ENCODE measurements at regions not wholly inside any gene's neighbourhood (a gene's known extent, or its start where the extent isn't known, plus 50 kb on each side); places are given as distances from the start of the nearest gene placed in this dataset.

- H3K4me2 ChIP-seq (ENCODE audit: low read length), result no peak overlapping the region
- no peaks in the 10 kb centered on the region for H3K36me3 Mint-ChIP-seq (ENCODE audit: low read depth, unreplicated experiment)
- no peak overlapping the region for H3K27ac Mint-ChIP-seq (ENCODE audit: unreplicated experiment)
- no peaks in the 10 kb centered on the region for H3K36me3 ChIP-seq (ENCODE audit: insufficient read depth, low read length)
- no peak overlapping the region for H3K4me3 ChIP-seq (ENCODE audit: insufficient read depth, low read depth, low read length)
- DNase-seq (ENCODE audit: low read depth), result peak; percentile 9
- H3K27me3 Mint-ChIP-seq (ENCODE audit: low read depth, unreplicated experiment), result peaks cover 2% of the 10 kb centered on the region
- H2AFZ ChIP-seq (ENCODE audit: low read depth, low read length), result no peak overlapping the region
- H3K9me3 Mint-ChIP-seq (ENCODE audit: unreplicated experiment), result no peaks in the 10 kb centered on the region
- FAIRE-seq, result no peak
- H3K27ac ChIP-seq (ENCODE audit: low read depth, low read length), result no peak overlapping the region
- TF ChIP-seq EZH2 (IDR thresholded peaks at IDR 0.05; ENCODE audit: insufficient read depth, low read length) (no peak), CTCF (IDR thresholded peaks at IDR 0.05; ENCODE audit: insufficient read depth, low read depth, low read length) (no peak)
- no peaks in the 10 kb centered on the region for H3K9me3 ChIP-seq (ENCODE audit: insufficient read depth, low read depth, low read length)
- no peaks in the 10 kb centered on the region for H3K4me1 ChIP-seq (ENCODE audit: insufficient read depth, low read length)
- H4K20me1 ChIP-seq (ENCODE audit: insufficient read depth, low read length), result no peaks in the 10 kb centered on the region
- H3K4me1 Mint-ChIP-seq (ENCODE audit: low read depth, unreplicated experiment), result peaks cover 4% of the 10 kb centered on the region
- H3K79me2 ChIP-seq (ENCODE audit: insufficient read depth, low read length), result no peaks in the 10 kb centered on the region
- H3K4me3 Mint-ChIP-seq (ENCODE audit: unreplicated experiment), result no peak overlapping the region
- no peak overlapping the region for H3K9ac ChIP-seq (ENCODE audit: low read length)
- H3K27me3 ChIP-seq (ENCODE audit: insufficient read depth, low read length), result no peaks in the 10 kb centered on the region
These were observed 234.9 kb downstream of the FLRT2 start for GRCh38 chr14:85764822-85765221.

GRCh38 chr14:85762526-85762925 is 232.6 kb downstream of the FLRT2 start:
- Mint-ChIP-seq H3K9me3 (ENCODE audit: unreplicated experiment) (no peaks in the 10 kb centered on the region), H3K27ac (ENCODE audit: unreplicated experiment) (no peak overlapping the region), H3K36me3 (ENCODE audit: low read depth, unreplicated experiment) (no peaks in the 10 kb centered on the region), H3K27me3 (ENCODE audit: low read depth, unreplicated experiment) (peaks cover 3% of the 10 kb centered on the region), H3K4me1 (ENCODE audit: low read depth, unreplicated experiment) (peaks cover 4% of the 10 kb centered on the region), H3K4me3 (ENCODE audit: unreplicated experiment) (no peak overlapping the region)
- Histone ChIP-seq H2AFZ (ENCODE audit: low read depth, low read length) (no peak overlapping the region), H3K4me2 (ENCODE audit: low read length) (no peak overlapping the region), H3K9ac (ENCODE audit: low read length) (no peak overlapping the region), H3K36me3 (ENCODE audit: insufficient read depth, low read length) (no peaks in the 10 kb centered on the region), H4K20me1 (ENCODE audit: insufficient read depth, low read length) (no peaks in the 10 kb centered on the region), H3K4me3 (ENCODE audit: insufficient read depth, low read depth, low read length) (no peak overlapping the region), H3K27ac (ENCODE audit: low read depth, low read length) (no peak overlapping the region), H3K27me3 (ENCODE audit: insufficient read depth, low read length) (no peaks in the 10 kb centered on the region), H3K79me2 (ENCODE audit: insufficient read depth, low read length) (no peaks in the 10 kb centered on the region), H3K4me1 (ENCODE audit: insufficient read depth, low read length) (no peaks in the 10 kb centered on the region), H3K9me3 (ENCODE audit: insufficient read depth, low read depth, low read length) (no peaks in the 10 kb centered on the region)
- FAIRE-seq (no peak), DNase-seq (ENCODE audit: low read depth) (no peak)
- TF ChIP-seq EZH2 (IDR thresholded peaks at IDR 0.05; ENCODE audit: insufficient read depth, low read length) (no peak), CTCF (IDR thresholded peaks at IDR 0.05; ENCODE audit: insufficient read depth, low read depth, low read length) (no peak)

- Histone ChIP-seq H3K9me3 (ENCODE audit: insufficient read depth, low read depth, low read length) (no peaks in the 10 kb centered on the region), H2AFZ (ENCODE audit: low read depth, low read length) (no peak overlapping the region), H3K9ac (ENCODE audit: low read length) (no peak overlapping the region), H3K79me2 (ENCODE audit: insufficient read depth, low read length) (no peaks in the 10 kb centered on the region), H3K27ac (ENCODE audit: low read depth, low read length) (no peak overlapping the region), H3K36me3 (ENCODE audit: insufficient read depth, low read length) (no peaks in the 10 kb centered on the region), H4K20me1 (ENCODE audit: insufficient read depth, low read length) (no peaks in the 10 kb centered on the region), H3K4me3 (ENCODE audit: insufficient read depth, low read depth, low read length) (no peak overlapping the region), H3K4me1 (ENCODE audit: insufficient read depth, low read length) (no peaks in the 10 kb centered on the region), H3K4me2 (ENCODE audit: low read length) (no peak overlapping the region), H3K27me3 (ENCODE audit: insufficient read depth, low read length) (no peaks in the 10 kb centered on the region)
- no peak for FAIRE-seq
- Mint-ChIP-seq H3K36me3 (ENCODE audit: low read depth, unreplicated experiment) (no peaks in the 10 kb centered on the region), H3K9me3 (ENCODE audit: unreplicated experiment) (no peaks in the 10 kb centered on the region), H3K27ac (ENCODE audit: unreplicated experiment) (no peak overlapping the region), H3K4me3 (ENCODE audit: unreplicated experiment) (no peak overlapping the region), H3K4me1 (ENCODE audit: low read depth, unreplicated experiment) (no peaks in the 10 kb centered on the region), H3K27me3 (ENCODE audit: low read depth, unreplicated experiment) (no peaks in the 10 kb centered on the region)
- TF ChIP-seq EZH2 (IDR thresholded peaks at IDR 0.05; ENCODE audit: insufficient read depth, low read length) (no peak), CTCF (IDR thresholded peaks at IDR 0.05; ENCODE audit: insufficient read depth, low read depth, low read length) (no peak)
- DNase-seq (ENCODE audit: low read depth), result no peak
These were observed 222.2 kb downstream of the FLRT2 start for GRCh38 chr14:85752175-85752574.
